HG03196 (cell line): ENCODE measurements at regions not wholly inside any gene's neighbourhood (a gene's known extent, or its start where the extent isn't known, plus 50 kb on each side); places are given as distances from the start of the nearest gene placed in this dataset.

ENCODE experiments used
- ATAC-seq: cut with Tn5 transposase; IDR thresholded peaks from one replicate; pipeline ENCODE4 v1.9.1; 2021; ENCODE audit not compliant: unreplicated experiment

DNA sequence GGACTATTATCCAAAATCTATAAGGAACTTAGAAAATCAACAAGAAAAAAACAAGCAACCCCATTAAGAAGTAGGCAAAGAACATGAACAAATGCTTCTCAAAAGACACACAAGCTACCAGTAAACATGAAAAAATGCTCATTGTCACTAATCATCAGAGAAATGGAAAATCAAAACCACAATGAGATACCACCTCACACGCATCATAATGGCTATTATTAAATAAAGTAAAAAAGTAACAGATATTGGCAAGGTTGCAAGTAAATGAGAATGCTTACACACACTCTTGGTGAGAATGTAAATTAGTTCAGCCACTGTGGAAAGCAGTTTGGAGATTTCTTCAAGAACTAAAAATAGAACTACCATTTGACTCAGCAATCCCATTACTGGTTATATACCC, 167.0 kb upstream of the DMRTA1 start:
- no peak for ATAC-seq

DNA sequence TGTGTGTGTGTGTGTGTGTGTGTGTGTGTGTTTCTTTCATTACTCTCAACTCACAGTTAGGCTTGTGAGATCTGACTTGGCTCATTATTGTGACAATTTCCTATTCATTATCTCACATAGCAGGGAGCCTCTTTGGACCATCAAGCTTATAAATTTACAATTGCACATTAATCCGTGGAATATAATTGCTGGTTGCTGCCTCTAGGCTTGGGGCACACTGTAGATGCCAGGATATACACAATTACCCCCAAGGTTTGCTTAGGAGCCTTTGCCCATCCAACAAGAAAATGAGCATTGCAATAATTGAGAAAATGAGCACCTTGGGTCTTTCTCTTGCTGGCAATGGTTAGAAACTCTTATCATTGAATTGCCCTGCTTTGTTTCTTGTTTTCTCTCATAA, 161.6 kb upstream of the DMRTA1 start:
- no peak for ATAC-seq

DNA sequence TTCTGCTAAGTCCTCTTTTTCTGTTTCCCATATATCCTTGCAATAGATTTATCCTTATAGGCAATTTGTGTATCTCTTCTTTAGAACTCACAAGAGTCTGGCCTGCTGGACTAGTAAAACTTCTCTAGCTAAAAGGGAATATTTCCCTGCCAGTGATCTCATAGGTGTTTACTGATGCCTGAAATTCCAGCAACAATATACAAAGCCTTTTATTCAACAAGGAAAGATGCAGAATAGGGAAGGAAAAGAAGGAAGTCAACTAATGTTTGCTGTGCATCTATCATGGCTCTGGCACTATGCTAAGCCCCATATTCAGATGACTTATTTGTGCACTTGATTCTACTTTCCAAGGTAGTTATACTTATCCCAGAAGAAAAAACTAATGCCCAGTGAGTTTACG, 160.0 kb upstream of the DMRTA1 start:
- no peak for ATAC-seq

DNA sequence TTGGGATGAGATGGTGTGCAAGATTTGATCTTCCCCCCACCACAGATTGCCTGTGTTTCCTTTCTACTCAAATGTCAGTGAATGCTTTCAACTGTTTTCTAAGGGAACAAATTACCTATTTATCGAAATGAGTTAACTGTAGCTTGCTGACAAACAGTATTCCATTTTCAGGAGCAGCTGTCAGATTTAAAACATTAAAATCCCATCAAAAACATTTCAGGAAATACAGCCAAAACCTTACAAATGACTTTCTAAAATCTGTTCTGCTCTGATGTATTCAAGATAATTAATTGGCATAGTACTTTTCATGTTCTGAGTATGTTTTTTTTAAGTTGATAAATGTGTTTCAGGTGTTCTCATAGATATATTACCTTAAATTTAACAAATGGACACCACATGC, 158.0 kb upstream of the DMRTA1 start:
- no peak for ATAC-seq

DNA sequence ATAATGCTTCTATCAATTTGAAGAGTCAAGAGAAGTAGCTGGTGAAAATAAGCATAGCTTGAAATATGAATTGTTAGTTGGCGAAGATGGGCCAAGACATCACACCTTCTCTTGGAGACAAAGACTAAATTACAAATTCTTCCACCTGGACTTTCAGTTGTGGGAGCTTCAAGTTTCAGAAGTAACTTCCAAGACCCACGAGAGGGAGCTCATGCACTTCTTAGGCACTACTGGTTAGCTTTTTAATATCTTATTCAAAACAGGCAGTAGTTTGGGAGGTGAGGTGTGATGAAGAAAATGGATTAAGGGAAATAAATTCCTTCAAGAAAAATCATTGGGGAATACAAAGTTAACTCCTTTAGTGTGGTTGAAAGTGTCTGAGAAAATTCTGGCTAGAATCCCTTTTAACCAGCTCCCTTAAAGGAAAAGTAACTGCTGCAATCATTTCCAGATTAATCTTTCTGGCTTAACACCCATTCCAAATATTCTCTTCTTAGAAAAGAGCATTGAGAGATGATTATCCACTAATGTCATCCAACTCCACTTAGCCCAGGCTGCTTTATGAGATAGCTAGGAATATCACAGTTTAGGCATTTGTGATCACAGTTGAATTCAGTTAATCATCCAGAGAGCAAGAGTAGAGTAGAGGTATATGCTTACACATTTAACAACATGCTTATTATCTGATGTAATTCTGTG, 139.5 kb upstream of the DMRTA1 start:
- ATAC-seq, result no peak

DNA sequence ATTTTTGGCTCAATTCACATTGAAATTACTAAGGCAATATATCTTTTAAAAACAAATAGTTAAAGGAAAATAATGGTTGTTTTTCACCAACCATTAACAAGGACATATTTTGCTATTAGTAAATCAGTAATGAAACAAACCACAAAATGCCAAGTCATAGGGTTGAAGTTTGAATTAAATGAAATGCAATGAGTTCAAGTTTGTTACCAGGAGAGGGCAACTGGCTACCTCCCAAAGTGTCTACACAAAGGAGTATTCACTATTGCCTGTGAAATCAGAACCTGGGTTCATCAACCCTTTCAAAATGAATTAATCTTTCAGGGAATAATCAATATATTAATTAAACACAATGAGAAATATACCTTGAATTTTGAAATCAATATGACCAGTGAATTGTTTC, 138.4 kb upstream of the DMRTA1 start:
- no peak for ATAC-seq

DNA sequence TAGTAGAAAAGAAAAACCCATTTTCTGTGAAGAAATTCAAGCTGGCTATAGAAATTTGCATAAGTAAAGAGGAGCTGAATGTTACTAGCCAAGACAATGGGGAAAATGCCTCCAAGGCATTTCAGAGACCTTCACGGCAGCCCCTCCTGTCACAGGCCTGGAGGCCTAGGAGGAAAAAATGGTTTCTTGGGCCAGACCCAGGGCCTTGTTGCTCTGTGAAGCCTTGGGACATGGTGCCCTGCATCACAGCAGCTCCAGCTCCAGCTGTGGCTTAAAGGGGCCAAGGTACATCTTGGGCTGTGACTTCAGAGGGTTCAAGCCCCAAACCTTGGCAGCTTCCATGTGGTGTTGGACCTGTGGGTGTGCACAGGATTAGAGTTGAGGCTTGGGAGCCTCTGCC, 130.0 kb upstream of the DMRTA1 start:
- no peak for ATAC-seq

DNA sequence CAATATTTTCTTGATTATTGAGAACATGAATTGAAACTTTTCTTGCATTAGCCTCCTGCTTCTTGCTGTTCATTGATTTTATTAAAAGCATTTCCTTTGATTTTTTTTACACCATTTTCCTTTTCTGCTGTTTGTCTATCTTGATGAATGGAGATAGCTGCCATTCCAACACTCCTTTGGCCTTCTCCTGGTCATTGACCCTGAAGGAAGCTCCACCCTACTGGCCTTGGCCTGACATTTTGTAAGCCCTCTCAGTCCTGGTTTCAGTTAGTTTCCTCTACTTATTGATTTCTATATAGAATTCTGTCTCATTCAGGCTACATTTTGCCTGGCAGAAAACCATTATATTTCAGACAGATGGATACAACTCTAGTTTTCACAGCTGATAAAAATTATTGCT, 115.1 kb upstream of the DMRTA1 start:
- ATAC-seq, result no peak

DNA sequence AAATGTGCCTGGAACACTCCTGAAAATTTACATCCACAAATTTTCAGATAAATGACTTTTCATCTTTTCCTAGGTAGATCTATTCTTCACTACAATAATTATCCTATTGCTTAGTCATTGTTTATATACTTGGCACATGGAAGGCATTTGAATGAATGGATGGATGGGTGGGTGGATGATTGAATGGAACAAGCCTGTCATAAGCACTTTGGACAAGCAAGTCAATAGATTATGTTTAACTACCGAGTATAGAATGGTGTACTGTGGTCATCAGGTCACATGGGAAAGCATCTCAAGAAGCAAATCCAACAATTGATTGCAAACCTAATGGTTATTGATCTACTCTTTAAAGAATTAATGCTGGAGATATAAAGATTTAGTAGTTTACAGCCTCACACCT, 114.4 kb upstream of the DMRTA1 start:
- ATAC-seq, result no peak

DNA sequence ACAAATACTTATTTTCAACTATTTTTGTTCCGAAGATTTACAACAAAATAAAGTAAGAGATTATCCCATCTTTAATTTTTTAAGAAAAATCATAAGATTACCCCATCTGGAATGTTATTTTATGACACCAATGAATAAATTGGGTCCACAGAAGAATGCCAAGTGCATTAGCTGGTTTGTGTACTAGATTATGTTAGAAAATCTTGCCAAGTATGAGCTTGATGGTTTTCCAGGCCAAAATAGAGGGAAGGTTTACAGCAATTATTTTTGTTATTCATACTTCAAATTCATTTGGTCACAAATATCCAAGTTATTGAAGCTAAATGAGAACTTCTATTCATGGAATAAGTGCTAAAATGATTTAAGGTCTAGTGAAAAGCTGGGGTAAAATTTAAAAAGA, 109.4 kb upstream of the DMRTA1 start:
- no peak for ATAC-seq

DNA sequence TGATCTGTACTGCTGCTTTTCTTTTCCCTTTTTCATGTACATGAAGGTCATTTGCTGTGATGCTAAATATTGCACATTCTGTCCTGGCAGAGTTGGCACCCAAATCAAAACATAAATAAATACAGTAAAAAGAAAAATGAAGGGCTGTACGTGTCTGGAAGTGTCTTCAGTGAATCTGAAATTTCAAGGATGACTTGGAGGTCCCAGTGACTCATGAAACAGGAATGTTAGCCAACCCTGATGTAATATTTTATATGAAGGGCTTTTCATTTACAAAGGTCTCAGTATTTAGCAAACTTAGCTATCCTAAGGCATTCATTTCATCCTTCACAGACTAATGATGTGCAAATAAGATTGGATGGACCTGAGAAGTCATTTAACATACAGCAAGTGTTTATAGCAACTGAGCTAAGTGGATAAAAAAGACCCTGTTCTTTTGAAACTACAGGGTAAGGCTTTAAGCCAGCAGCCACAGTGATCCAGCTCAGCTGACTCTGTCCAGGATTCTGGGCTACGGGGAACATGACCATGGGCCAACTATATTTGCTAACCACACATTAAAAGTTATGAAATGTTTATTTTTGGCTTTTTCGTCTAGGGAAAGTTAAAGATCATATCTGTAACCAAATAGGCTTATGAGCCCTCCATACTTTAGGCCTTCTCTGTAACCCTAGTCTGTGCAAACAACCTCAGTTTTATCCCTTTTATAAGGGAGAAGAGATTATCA, 104.0 kb upstream of the DMRTA1 start:
- no peak for ATAC-seq

DNA sequence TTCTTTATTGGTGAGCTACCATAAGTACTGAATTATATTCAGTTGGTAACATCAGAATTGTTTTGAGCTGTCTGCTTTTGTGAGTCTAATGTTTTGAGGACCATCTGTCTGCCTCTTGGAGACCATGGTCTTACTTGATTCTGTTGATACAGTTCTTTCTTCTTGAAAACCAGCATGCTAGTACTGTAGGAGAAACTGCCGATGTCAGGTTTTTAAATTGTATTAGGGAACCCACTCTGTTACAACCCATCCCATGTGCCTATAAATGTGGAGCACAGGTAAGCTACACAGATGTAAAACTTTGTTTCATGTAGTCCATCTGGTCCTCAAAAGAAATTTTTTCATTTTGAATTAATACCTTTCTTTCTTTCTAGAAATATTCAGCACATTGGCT, 103.4 kb upstream of the DMRTA1 start:
- no peak for ATAC-seq

DNA sequence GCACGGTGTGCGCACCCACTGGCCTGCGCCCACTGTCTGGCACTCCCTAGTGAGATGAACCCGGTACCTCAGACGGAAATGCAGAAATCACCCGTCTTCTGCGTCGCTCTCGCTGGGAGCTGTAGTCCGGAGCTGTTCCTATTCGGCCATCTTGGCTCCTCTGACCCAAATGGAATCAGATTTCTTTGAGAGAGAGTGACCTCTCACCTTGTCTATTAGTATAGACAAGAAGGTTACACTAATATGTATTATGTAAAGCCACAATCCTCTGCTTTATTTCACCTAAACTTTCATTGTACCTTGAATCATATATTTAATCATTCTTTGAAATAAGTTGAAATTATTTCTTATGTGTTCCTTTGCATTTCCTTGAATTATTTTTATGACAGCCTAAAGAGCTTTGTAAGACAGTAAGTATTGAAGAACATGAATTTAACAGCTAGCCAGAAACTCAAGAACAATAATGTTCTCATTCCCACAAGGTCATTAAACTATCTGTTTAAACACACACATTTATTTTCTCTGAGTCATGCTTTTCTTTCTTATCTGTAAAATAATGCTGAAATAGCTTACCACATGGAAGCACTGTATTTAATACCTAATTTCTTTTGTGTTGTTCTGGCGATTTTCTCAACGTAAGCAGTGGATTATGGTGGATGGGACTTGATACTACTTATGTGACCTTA, 91.8 kb upstream of the DMRTA1 start:
- ATAC-seq, result no peak

DNA sequence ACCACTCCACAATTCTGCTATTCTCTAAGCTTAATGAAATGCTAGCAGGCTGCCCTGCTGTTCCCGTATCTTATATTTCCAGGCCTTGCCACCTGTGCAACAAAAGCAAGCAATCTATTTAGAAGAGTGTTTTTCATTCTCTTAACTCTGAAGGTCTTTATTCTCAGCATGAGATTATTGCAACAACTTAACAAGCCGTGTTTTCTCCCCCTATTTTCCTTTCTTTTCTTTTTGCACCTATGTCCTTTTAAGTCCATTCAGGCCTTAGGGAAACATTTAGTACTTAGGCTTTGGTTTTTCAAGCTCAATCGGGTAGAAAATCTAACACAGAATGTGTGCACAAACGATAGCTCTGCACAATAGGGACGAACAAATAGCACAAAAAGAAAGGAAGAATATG, 89.6 kb upstream of the DMRTA1 start:
- no peak for ATAC-seq

DNA sequence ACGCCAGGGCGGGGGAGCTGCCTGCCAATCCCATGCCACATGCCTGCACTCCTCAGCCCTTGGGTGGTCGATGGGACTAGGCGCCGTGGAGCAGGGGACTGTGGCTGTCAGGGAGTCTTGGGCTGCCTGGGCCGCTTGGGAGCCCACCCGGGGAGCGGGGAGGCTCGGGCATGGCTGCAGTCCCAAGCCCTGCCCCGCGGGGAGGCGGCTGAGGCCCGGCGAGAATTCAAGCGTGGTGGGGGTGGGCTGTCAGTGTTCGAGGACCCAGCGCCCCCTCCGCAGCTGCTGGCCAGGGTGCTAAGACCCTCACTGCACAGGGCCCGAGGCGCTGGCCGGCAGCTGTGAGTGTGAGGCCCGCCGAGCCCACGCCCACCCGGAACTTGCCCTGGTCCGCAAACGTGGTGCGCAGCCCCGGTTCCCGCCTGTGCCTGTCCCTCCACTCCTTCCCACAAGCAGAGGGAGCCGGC, 83.2 kb upstream of the DMRTA1 start:
- no peak for ATAC-seq

DNA sequence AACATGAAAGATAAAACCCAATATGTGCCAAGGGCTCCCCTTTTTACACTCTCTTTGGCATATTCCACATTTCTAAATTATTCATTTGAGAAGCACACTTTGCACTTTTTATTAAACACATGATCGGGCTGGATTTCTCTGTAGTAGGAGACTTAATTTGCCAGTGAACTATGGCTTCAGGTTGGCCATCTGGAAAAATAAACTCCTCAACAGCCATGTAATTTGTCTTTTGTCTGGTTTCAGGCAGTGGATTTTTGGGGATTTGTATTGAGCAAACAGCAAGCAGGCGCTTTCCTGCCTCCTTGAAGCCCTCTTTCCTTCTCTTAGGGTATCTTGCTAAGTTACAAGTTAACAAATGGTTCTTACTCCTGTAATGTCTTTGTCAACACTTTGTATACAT, 73.0 kb upstream of the DMRTA1 start:
- no peak for ATAC-seq

DNA sequence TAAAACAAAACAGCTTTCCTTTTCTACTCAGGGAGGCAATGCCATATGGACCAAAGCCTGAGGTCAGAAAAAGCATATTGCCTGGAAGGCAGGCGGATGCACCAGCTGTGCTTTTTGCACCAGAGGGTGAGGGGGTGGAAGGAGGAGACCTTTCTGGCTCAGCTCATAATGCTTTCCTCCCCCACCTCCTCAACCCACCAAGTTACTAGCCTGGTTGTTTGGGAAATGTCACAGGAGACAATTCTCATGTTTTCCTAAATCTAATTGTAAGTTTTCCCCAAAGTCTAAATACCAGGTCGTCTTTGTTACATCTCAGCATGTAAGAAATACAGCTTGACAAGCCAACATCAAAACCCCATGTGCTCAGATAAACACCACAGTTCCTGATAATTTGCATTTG, 72.6 kb upstream of the DMRTA1 start:
- ATAC-seq, result no peak

DNA sequence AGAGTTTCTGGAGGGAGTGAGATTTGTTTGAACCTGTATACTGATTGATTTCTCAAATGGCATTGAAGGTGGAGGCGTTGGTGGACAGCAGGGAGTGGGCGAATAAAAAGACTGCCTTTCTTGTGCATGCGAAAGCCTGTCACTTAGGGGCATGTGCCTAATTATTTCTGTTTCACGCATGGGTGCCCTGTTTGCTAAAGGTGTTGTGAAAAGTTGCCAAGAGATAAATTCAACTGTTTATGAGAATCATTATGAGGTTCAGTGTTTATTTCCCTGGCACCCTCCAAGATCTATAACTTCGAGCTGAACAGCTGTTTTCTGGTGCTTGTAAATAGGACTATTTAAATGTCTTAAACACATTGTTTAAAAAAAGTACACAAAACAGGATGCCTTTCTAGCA, 67.4 kb upstream of the DMRTA1 start:
- no peak for ATAC-seq

DNA sequence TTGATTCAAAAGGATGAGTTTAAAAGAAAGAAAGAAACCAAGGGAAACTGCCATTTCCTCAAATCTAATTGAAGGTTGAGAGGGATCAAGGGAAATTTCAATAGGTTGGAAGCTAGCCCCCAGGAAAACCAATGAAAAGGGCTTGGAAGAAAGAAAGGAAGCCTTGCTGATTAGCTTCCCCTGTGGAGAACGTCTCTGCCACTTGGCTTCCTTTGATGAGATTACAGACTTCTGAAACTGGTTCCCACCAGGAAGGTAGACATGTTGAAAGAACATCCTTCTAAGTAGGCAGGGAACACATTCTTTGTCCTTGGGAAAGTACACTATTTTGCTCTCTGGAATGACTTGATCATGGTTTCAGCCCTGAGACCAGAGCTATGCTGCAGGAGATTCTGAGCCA, 65.5 kb upstream of the DMRTA1 start:
- no peak for ATAC-seq

DNA sequence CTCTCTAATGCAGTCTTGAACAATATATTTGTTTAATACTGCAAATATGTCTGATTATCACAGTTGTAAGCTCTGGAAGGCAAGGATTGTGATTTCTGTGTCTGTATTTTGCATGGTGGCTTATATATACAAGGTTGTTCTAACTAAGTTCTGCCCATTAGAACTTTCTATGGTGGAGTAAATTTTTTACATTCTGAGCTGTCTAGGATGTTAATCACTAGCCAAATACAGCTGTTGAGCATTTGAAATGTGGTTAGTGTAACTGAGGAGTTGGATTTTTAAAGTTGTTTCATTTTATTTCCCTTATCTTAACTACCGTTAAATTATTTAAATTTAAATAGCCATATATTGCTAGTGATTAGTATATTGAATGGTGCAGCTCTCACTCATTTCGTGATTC, 64.3 kb upstream of the DMRTA1 start:
- no peak for ATAC-seq

DNA sequence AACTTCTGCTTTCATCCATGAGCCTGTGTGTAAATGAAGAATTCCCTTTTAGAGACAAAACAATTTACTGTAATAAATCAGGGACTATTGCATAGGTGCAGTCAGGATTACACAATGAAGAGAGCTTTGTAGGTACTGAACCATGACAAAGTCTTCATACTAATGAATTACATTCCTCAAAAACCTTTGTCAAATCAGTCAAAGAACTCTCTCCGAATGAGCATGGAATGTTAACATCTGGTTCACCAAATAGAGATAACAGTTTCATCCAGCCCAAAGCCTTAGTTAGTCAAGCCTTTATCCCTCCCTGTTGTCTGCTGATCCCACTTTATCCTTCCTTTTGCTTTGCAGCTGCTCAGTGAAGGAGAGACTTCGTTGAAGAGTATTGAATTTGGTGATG, 62.9 kb upstream of the DMRTA1 start:
- no peak for ATAC-seq

DNA sequence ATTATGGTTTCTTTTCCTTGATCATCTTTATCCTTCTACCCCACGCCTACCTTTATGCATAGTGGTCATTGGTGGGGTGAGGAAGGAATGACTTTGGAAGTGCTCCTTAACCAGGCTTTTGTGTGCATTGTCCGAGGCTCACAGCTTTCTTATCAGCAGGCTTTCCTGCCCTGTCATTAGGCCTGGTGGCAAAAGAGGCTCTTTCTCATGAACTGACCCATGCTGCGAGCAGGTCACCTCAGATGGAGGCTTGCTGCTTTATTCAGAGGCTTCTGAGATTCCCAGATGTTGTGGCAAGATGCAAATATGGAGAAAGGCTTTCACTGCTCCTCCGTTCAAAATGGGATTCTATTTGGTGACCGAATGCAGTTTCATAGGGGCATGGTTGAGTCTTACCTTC, 57.4 kb upstream of the DMRTA1 start:
- no peak for ATAC-seq
